HepG2 (cell line): ENCODE measurements at regions not wholly inside any gene's neighbourhood (a gene's known extent, or its start where the extent isn't known, plus 50 kb on each side); places are given as distances from the start of the nearest gene placed in this dataset.

Source experiments
- AGO1 ChIP-seq: fragments of 200-400 bp; formaldehyde crosslinking; IDR thresholded peaks from 2 replicates; pipeline ENCODE4 v1.6.1; 2017; ENCODE audit warnings: mild to moderate bottlenecking, low read depth, low read length, moderate library complexity; ENCODE audit not compliant: poor library complexity, severe bottlenecking
- CHCHD3 ChIP-seq: sonication (generic); formaldehyde crosslinking; IDR thresholded peaks from 2 replicates; pipeline ENCODE4 v1.8.0; 2022; ENCODE audit warnings: mild to moderate bottlenecking, missing genetic modification reagents, moderate library complexity
- DDIT3 ChIP-seq: sonication (generic); formaldehyde crosslinking; IDR thresholded peaks from 2 replicates; pipeline ENCODE4 v1.4.0; 2020; ENCODE audit warnings: mild to moderate bottlenecking, missing genetic modification reagents
- DMAP1 ChIP-seq: IDR thresholded peaks from 2 replicates; pipeline ENCODE4 v1.6.1; 2016
- IRF2 ChIP-seq: IDR thresholded peaks from 2 replicates; pipeline ENCODE4 v1.6.1; 2018; ENCODE audit warnings: missing genetic modification reagents, missing compliant biosample characterization
- KAT7 ChIP-seq: IDR thresholded peaks from 2 replicates; pipeline ENCODE4 v1.6.1; 2018; ENCODE audit warnings: borderline replicate concordance, missing compliant biosample characterization
- KDM5B ChIP-seq: sonication (generic); formaldehyde crosslinking; IDR thresholded peaks from 2 replicates; pipeline ENCODE4 v1.4.0; 2020; ENCODE audit warnings: missing genetic modification reagents, mild to moderate bottlenecking, borderline replicate concordance
- PRMT3 ChIP-seq: sonication (generic); formaldehyde crosslinking; IDR thresholded peaks from 2 replicates; pipeline ENCODE4 v1.8.1; 2022; ENCODE audit warnings: low read depth, mild to moderate bottlenecking, moderate library complexity, missing genetic modification reagents, borderline replicate concordance
- PRPF4 ChIP-seq: fragments of 200-400 bp; formaldehyde crosslinking; IDR thresholded peaks from 2 replicates; pipeline ENCODE4 v1.6.1; 2016; ENCODE audit warnings: low read length, low read depth; ENCODE audit not compliant: poor library complexity, severe bottlenecking
- SIX4 ChIP-seq: sonication (generic); formaldehyde crosslinking; IDR thresholded peaks from 2 replicates; pipeline ENCODE4 v1.4.0; 2020; ENCODE audit warnings: missing genetic modification reagents
- SOX6 ChIP-seq, 2 experiments: fragments of 450-650 bp in 1 of 2; sonication (generic) in 1 of 2; formaldehyde crosslinking in 1 of 2; IDR thresholded peaks; 2 replicates each; pipeline versions ENCODE4 v1.4.0 to v1.6.1; 2017 to 2020; ENCODE audit warnings: antibody characterized with exemption in 1 of 2, mild to moderate bottlenecking in 1 of 2, missing genetic modification reagents in 1 of 2
- THAP9 ChIP-seq: sonication (generic); formaldehyde crosslinking; IDR thresholded peaks from 2 replicates; pipeline ENCODE4; 2020; ENCODE audit warnings: missing genetic modification reagents, mild to moderate bottlenecking, borderline replicate concordance
- ZFP36L2 ChIP-seq: sonication (generic); formaldehyde crosslinking; IDR thresholded peaks from 2 replicates; pipeline ENCODE4 v1.4.0; 2020; ENCODE audit warnings: missing genetic modification reagents
- ZGPAT ChIP-seq: IDR thresholded peaks from 2 replicates; pipeline ENCODE4 v1.6.1; 2016; ENCODE audit warnings: mild to moderate bottlenecking
- ZNF232 ChIP-seq: sonication (generic); formaldehyde crosslinking; IDR thresholded peaks from 2 replicates; pipeline ENCODE4 v1.4.0; 2020; ENCODE audit warnings: missing genetic modification reagents, borderline replicate concordance
- ZNF382 ChIP-seq: sonication (generic); formaldehyde crosslinking; IDR thresholded peaks from 2 replicates; pipeline ENCODE4 v1.5.0; 2020; ENCODE audit warnings: missing genetic modification reagents, mild to moderate bottlenecking, borderline replicate concordance
- ZNF414 ChIP-seq: sonication (generic); formaldehyde crosslinking; IDR thresholded peaks from 2 replicates; pipeline ENCODE4 v1.5.0; 2020; ENCODE audit warnings: missing genetic modification reagents
- ZNF513 ChIP-seq: sonication (generic); formaldehyde crosslinking; conservative IDR thresholded peaks from 2 replicates; pipeline ENCODE4 v1.5.0; 2020; ENCODE audit warnings: missing genetic modification reagents
- ZNF558 ChIP-seq: sonication (generic); formaldehyde crosslinking; IDR thresholded peaks from 2 replicates; pipeline ENCODE4 v1.9.0; 2022; ENCODE audit warnings: mild to moderate bottlenecking, missing genetic modification reagents, borderline replicate concordance
- ZNF724P ChIP-seq: sonication (generic); formaldehyde crosslinking; IDR thresholded peaks from 2 replicates; pipeline ENCODE4 v1.8.0; 2022; ENCODE audit warnings: missing genetic modification reagents, borderline replicate concordance
- ZNF740 ChIP-seq: sonication (generic); formaldehyde crosslinking; IDR thresholded peaks from 2 replicates; pipeline ENCODE4 v1.4.0; 2020; ENCODE audit warnings: missing genetic modification reagents
- ZNF749 ChIP-seq: sonication (generic); formaldehyde crosslinking; IDR thresholded peaks from 2 replicates; pipeline ENCODE4 v1.8.0; 2022; ENCODE audit warnings: mild to moderate bottlenecking, missing genetic modification reagents, moderate library complexity, borderline replicate concordance
- ZNF891 ChIP-seq: sonication (generic); formaldehyde crosslinking; IDR thresholded peaks from 2 replicates; pipeline ENCODE4 v1.5.0; 2020; ENCODE audit warnings: mild to moderate bottlenecking, missing genetic modification reagents

- no peak for TF ChIP-seq ZNF414 (CRISPR knock-in tag)
- TF ChIP-seq THAP9 (CRISPR knock-in tag): no peak
- no peak for TF ChIP-seq ZNF513 (CRISPR knock-in tag)
- TF ChIP-seq ZNF382 (CRISPR knock-in tag): no peak
- no peak for TF ChIP-seq DDIT3
- no peak for TF ChIP-seq SOX6 (IDR thresholded peaks at IDR 0.05)
- peak; percentile 77 for TF ChIP-seq SOX6 (CRISPR knock-in tag; IDR thresholded peaks at IDR 0.05)
- TF ChIP-seq AGO1: no peak
- no peak for TF ChIP-seq ZNF232 (CRISPR knock-in tag)
- TF ChIP-seq KAT7 (CRISPR knock-in tag): no peak
- TF ChIP-seq ZNF724P (CRISPR knock-in tag): no peak
- TF ChIP-seq ZNF558 (CRISPR knock-in tag): no peak
- TF ChIP-seq IRF2: peak; percentile 59; the same call in 1 of the 2 replicates
- no peak for TF ChIP-seq DMAP1 (CRISPR knock-in tag)
- no peak for TF ChIP-seq ZGPAT (CRISPR knock-in tag)
- TF ChIP-seq PRMT3 (CRISPR knock-in tag): no peak
- TF ChIP-seq CHCHD3 (CRISPR knock-in tag): no peak
- TF ChIP-seq PRPF4: no peak
- TF ChIP-seq ZNF749 (CRISPR knock-in tag): no peak
- TF ChIP-seq ZFP36L2 (CRISPR knock-in tag): no peak
- no peak for TF ChIP-seq ZNF740 (CRISPR knock-in tag)
- no peak for TF ChIP-seq ZNF891
- TF ChIP-seq KDM5B: no peak
- TF ChIP-seq SIX4 (CRISPR knock-in tag): peak; percentile 57; the same call in 1 of the 2 replicates
Observed at GRCh38 chr10:121063744-121064143, 212.6 kb downstream of the WDR11 start (continued).
